HCT116 (cell line): ENCODE measurements at regions not wholly inside any gene's neighbourhood (a gene's known extent, or its start where the extent isn't known, plus 50 kb on each side); places are given as distances from the start of the nearest gene placed in this dataset.
"Not testable (repeated sequence)": the region's sequence is repeated elsewhere in the genome, so short reads cannot be mapped to it uniquely, and the experiment has no call there.

Experiments
- ATAC-seq: fragments of 200-7000 bp; cut with Tn5 transposase; 2 replicates; pipeline ENCODE4 v1.9.1; 2020; ENCODE audit warnings: mild to moderate bottlenecking, moderate library complexity
- BruUV-seq: library from RNA; stranded (reverse); fragments of 400-500 nt; replicated peaks from 2 replicates; lab custom pipeline; 2021; lab: Mats Ljungman, UMichigan
- CTCF ChIA-PET: fragments of 300-600 bp; sonication (Branson Sonifier 250); formaldehyde crosslinking; loops from one replicate; lab custom pipeline; 2021; ENCODE audit warnings: antibody characterized with exemption; lab: Charles Lee
- POLR2A ChIA-PET: fragments of 300-600, 350-600 bp; sonication (Branson Sonifier 250); formaldehyde crosslinking; loops from one replicate; lab custom pipeline; 2021; ENCODE audit warnings: antibody characterized with exemption; lab: Charles Lee
- RAD21 ChIA-PET, 2 experiments: fragments of 300-600 bp; sonication (Branson Sonifier 250); formaldehyde crosslinking; loops; one replicate each; lab custom pipeline; 2023; ENCODE audit warnings: low total read pairs in 2 of 2; ENCODE audit not compliant: uncharacterized antibody in 2 of 2, unreplicated experiment in 2 of 2, low non-redundant PET in 1 of 2; lab: Charles Lee
- DNase-seq: peaks from one replicate; pipeline ENCODE4 v3.0.0-alpha.2; 2010; ENCODE audit warnings: low read depth, low spot score
- H2AFZ ChIP-seq: fragments of 200-600 bp; shearing (Covaris generic), sonication (generic); 2 replicates; pipeline ENCODE4 v1.6.1; 2017; ENCODE audit warnings: low read depth, mixed run types, mixed read lengths, antibody characterized with exemption, low read length; ENCODE audit not compliant: poor library complexity, severe bottlenecking
- H3K27ac ChIP-seq: 2 replicates; pipeline ENCODE4 v1.5.1; 2012; ENCODE audit warnings: low read depth, low read length
- H3K27me3 ChIP-seq: fragments of 200-600 bp; sonication (generic); 2 replicates; pipeline ENCODE4 v1.6.1; 2016; ENCODE audit warnings: mixed run types, low read length, mixed read lengths; ENCODE audit not compliant: insufficient read depth
- H3K36me3 ChIP-seq, 2 experiments: fragments of 200-500 bp in 1 of 2; fragments of 200-600 bp in 1 of 2; sonication (Bioruptor generic) in 1 of 2; sonication (generic) in 1 of 2; 2 replicates each; pipeline versions ENCODE4 v1.5.1 to v1.6.1; 2014 to 2016; ENCODE audit warnings: low read length in 2 of 2, inconsistent platforms in 1 of 2, mixed read lengths in 1 of 2, mixed run types in 1 of 2; ENCODE audit not compliant: insufficient read depth in 2 of 2, control insufficient read depth in 1 of 2
- H3K4me1 ChIP-seq, 2 experiments: fragments of 200-600 bp in 1 of 2; sonication (generic) in 1 of 2; 2 replicates each; pipeline versions ENCODE4 v1.5.1 to v1.6.1; 2012 to 2017; ENCODE audit warnings: low read length in 2 of 2, inconsistent platforms in 1 of 2, mild to moderate bottlenecking in 1 of 2, mixed read lengths in 1 of 2, mixed run types in 1 of 2, moderate library complexity in 1 of 2; ENCODE audit not compliant: insufficient read depth in 2 of 2, control insufficient read depth in 1 of 2
- H3K4me2 ChIP-seq: fragments of 200-600 bp; sonication (generic); 2 replicates; pipeline ENCODE4 v1.6.1; 2017; ENCODE audit warnings: mixed run types, low read length, mixed read lengths
- H3K4me3 ChIP-seq, 2 experiments: fragments of 200-600 bp in 1 of 2; sonication (generic) in 1 of 2; replicated peaks in 1 of 2; 2 replicates each; pipeline ENCODE4 v1.5.1; 2011 to 2016; ENCODE audit warnings: low read length in 2 of 2, control low read depth in 1 of 2, low read depth in 1 of 2, mild to moderate bottlenecking in 1 of 2, mixed read lengths in 1 of 2, mixed run types in 1 of 2
- H3K79me2 ChIP-seq: fragments of 200-600 bp; sonication (generic); 2 replicates; pipeline ENCODE4 v1.6.1; 2017; ENCODE audit warnings: mild to moderate bottlenecking, mixed run types, low read length, moderate library complexity, mixed read lengths; ENCODE audit not compliant: insufficient read depth
- H3K9ac ChIP-seq: fragments of 200-600 bp; sonication (generic); 2 replicates; pipeline ENCODE4 v1.6.1; 2016; ENCODE audit warnings: low read length, mixed read lengths
- H3K9me2 ChIP-seq: fragments of 200-600 bp; sonication (generic), shearing (Covaris generic); 2 replicates; pipeline ENCODE4 v1.6.1; 2017; ENCODE audit warnings: mixed run types, mild to moderate bottlenecking, moderate library complexity; ENCODE audit not compliant: insufficient read depth
- H3K9me3 ChIP-seq, 2 experiments: fragments of 200-500 bp in 1 of 2; fragments of 200-600 bp in 1 of 2; sonication (Bioruptor generic) in 1 of 2; sonication (generic) in 1 of 2; 2 replicates each; pipeline ENCODE4 v1.6.1; 2014 to 2017; ENCODE audit warnings: low read length in 2 of 2, mixed read lengths in 2 of 2, inconsistent platforms in 1 of 2, low read depth in 1 of 2, mild to moderate bottlenecking in 1 of 2, mixed run types in 1 of 2, moderate library complexity in 1 of 2; ENCODE audit not compliant: control insufficient read depth in 1 of 2, insufficient read depth in 1 of 2
- H4K20me1 ChIP-seq: fragments of 200-600 bp; sonication (generic), shearing (Covaris generic); 2 replicates; pipeline ENCODE4 v1.6.1; 2017; ENCODE audit warnings: mixed run types, mild to moderate bottlenecking, moderate library complexity; ENCODE audit not compliant: insufficient read depth
- CBX3 ChIP-seq: IDR thresholded peaks from 2 replicates; pipeline ENCODE4 v1.6.1; 2012; ENCODE audit warnings: low read depth
- CEBPB ChIP-seq: IDR thresholded peaks from 2 replicates; pipeline ENCODE4 v1.6.1; 2012; ENCODE audit warnings: low read depth
- EZH2 ChIP-seq: fragments of 200-600 bp; sonication (generic); IDR thresholded peaks from 2 replicates; pipeline ENCODE4 v1.6.1; 2017; ENCODE audit warnings: antibody characterized with exemption, mixed run types
- EZH2phosphoT487 ChIP-seq: fragments of 200-600 bp; IDR thresholded peaks from 2 replicates; pipeline ENCODE4 v1.6.1; 2018; ENCODE audit warnings: antibody characterized with exemption, borderline replicate concordance
- JUND ChIP-seq: IDR thresholded peaks from 2 replicates; pipeline ENCODE4 v1.6.1; 2012
- POLR2AphosphoS5 ChIP-seq: IDR thresholded peaks from 2 replicates; pipeline ENCODE4 v1.6.1; 2011; ENCODE audit warnings: mild to moderate bottlenecking, low read depth, low read length, moderate library complexity
- SP1 ChIP-seq: IDR thresholded peaks from 2 replicates; pipeline ENCODE4 v1.6.1; 2012; ENCODE audit warnings: low read depth
- ZFX ChIP-seq: fragments of 450-650 bp; IDR thresholded peaks from 2 replicates; pipeline ENCODE4 v1.6.1; 2017
- ZNF274 ChIP-seq: fragments of 200-500 bp; sonication (Bioruptor generic); IDR thresholded peaks from 2 replicates; pipeline ENCODE4 v1.6.1; 2014; ENCODE audit warnings: mild to moderate bottlenecking, low read depth, low read length, inconsistent platforms
- intact Hi-C: fragments of 100-400 bp; cut with micrococcal nuclease; formaldehyde crosslinking; loops from 2 replicates; pipeline ENCODE4 v1.10.0; 2022
- TF ChIP-seq, protein P1 (sequence below): IDR thresholded peaks from 2 replicates; pipeline ENCODE4 v1.6.1; 2011; ENCODE audit warnings: mild to moderate bottlenecking, low read length, moderate library complexity; ENCODE audit not compliant: insufficient replicate concordance; ENCODE audit errors: extremely low read depth
- TF ChIP-seq, protein P2 (sequence below), 3 experiments: fragments of 200-600 bp in 1 of 3; sonication (generic) in 1 of 3; IDR thresholded peaks in 2 of 3; conservative IDR thresholded peaks in 1 of 3; 2 replicates each; pipeline ENCODE4 v1.5.1; 2012 to 2017; ENCODE audit warnings: low read depth in 2 of 3, low read length in 2 of 3, antibody characterized with exemption in 1 of 3, borderline replicate concordance in 1 of 3, control low read depth in 1 of 3, mild to moderate bottlenecking in 1 of 3, mixed read lengths in 1 of 3, mixed run types in 1 of 3, moderate library complexity in 1 of 3; ENCODE audit not compliant: insufficient read depth in 1 of 3

DNA sequence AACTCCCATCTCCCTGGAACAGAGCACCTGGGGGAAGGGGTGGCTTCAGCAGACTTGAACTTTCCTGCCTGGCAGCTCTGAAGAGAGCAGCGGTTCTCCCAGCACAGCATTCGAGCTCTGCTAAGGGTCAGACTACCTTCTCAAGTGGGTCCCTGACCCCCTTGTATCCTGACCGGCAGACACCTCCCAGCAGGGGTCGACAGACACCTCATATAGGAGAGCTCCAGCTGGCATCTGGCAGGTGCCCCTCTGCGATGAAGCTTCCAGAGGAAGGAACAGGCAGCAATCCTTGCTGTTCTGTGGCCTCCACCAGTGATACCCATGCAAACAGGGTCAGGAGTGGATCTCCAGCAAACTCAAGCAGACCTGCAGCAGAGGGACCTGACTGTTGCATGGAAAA lies 244.1 kb upstream of the RASGEF1B start (continued):
- TF ChIP-seq CEBPB (no peak), JUND (no peak), ZFX (no peak), ZNF274 (no peak)
- TF ChIP-seq, protein P1, sequence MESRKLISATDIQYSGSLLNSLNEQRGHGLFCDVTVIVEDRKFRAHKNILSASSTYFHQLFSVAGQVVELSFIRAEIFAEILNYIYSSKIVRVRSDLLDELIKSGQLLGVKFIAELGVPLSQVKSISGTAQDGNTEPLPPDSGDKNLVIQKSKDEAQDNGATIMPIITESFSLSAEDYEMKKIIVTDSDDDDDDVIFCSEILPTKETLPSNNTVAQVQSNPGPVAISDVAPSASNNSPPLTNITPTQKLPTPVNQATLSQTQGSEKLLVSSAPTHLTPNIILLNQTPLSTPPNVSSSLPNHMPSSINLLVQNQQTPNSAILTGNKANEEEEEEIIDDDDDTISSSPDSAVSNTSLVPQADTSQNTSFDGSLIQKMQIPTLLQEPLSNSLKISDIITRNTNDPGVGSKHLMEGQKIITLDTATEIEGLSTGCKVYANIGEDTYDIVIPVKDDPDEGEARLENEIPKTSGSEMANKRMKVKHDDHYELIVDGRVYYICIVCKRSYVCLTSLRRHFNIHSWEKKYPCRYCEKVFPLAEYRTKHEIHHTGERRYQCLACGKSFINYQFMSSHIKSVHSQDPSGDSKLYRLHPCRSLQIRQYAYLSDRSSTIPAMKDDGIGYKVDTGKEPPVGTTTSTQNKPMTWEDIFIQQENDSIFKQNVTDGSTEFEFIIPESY = no peak

DNA sequence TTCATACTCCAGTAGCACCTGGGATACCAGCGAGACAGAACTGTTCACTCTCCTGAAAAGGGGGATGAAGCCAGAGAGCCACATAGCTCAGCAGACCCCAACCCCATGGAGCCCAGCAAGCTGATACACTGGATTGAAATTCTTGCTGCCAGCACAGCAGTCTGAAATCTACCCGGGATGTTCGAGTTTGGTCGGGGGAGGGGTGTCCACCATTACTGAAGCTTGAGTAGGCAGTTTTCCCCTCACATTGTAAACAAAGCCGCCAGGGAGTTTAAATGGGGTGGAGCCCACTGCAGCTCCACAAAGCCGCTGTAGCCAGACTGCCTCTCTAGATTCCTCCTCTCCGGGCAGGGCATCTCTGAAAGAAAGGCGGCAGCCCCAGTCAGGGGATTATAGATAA lies 243.7 kb upstream of the RASGEF1B start:
- RAD21 ChIA-PET, H3K4me1 ChIP-seq, ATAC-seq, H3K9me2 ChIP-seq, CTCF ChIA-PET, H3K79me2 ChIP-seq, H3K4me3 ChIP-seq, H3K9ac ChIP-seq, H3K27me3 ChIP-seq, BruUV-seq, H3K27ac ChIP-seq, DNase-seq, H3K4me2 ChIP-seq, POLR2A ChIA-PET, intact Hi-C loops, H4K20me1 ChIP-seq, H3K9me3 ChIP-seq, H3K36me3 ChIP-seq, H2AFZ ChIP-seq: not testable (repeated sequence)

DNA sequence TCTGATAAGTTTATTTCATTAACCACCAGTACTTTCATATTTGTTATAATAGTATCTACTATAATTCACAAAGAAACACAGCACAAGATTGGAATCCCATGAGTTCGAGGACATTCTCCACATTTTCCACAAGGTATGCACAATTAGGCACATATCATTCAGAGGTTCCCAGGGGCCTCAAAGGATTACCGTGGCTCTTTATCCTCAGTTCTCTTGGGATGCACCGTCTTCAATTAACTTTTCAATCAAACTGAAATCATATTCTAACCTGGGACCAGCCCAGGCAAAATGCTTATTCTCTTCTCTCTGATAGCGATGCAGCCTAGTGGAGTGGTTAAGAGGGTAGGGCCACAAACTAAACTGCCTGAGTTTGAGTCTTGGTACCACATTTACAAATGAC lies 242.6 kb upstream of the RASGEF1B start:
- Histone ChIP-seq H4K20me1 (no peaks in the 10 kb centered on the region), H3K4me3 (no peak overlapping the region), H2AFZ (no peak overlapping the region), H3K27me3 (0 out of 2 replicates have a peak, but pooled peaks cover 4% of the 10 kb centered on the region), H3K9me2 (no peaks in the 10 kb centered on the region), H3K4me2 (no peak overlapping the region), H3K9me3 (no peaks in the 10 kb centered on the region), H3K9ac (no peak overlapping the region), H3K36me3 (no peaks in the 10 kb centered on the region), H3K27ac (no peak overlapping the region), H3K79me2 (no peaks in the 10 kb centered on the region), H3K4me1 (no peaks in the 10 kb centered on the region)
- POLR2A ChIA-PET = no interaction called here
- ATAC-seq = no peak
- no peak for TF ChIP-seq EZH2phosphoT487
- TF ChIP-seq, protein P2, sequence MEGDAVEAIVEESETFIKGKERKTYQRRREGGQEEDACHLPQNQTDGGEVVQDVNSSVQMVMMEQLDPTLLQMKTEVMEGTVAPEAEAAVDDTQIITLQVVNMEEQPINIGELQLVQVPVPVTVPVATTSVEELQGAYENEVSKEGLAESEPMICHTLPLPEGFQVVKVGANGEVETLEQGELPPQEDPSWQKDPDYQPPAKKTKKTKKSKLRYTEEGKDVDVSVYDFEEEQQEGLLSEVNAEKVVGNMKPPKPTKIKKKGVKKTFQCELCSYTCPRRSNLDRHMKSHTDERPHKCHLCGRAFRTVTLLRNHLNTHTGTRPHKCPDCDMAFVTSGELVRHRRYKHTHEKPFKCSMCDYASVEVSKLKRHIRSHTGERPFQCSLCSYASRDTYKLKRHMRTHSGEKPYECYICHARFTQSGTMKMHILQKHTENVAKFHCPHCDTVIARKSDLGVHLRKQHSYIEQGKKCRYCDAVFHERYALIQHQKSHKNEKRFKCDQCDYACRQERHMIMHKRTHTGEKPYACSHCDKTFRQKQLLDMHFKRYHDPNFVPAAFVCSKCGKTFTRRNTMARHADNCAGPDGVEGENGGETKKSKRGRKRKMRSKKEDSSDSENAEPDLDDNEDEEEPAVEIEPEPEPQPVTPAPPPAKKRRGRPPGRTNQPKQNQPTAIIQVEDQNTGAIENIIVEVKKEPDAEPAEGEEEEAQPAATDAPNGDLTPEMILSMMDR (IDR thresholded peaks at IDR 0.05 in 2 of 3, conservative IDR thresholded peaks at IDR 0.05 in 1 of 3; ENCODE audit: borderline replicate concordance in 1 of 3, insufficient read depth in 1 of 3, low read depth in 2 of 3, low read length in 2 of 3) = no peak
- TF ChIP-seq POLR2AphosphoS5 = no peak
- TF ChIP-seq ZFX = no peak
- no peak for TF ChIP-seq EZH2
- no peak for TF ChIP-seq SP1
- no peak for TF ChIP-seq CEBPB
- TF ChIP-seq CBX3 = no peak
- no TSS peak for BruUV-seq
- RAD21 ChIA-PET = no interaction called here
- CTCF ChIA-PET = no interaction called here
- DNase-seq = no peak
- intact Hi-C loops = no loop called here
